ENCODE measurements at regions not wholly inside any gene's neighbourhood (a gene's known extent, or its start where the extent isn't known, plus 50 kb on each side); places are given as distances from the start of the nearest gene placed in this dataset.

- TF ChIP-seq, protein P1, sequence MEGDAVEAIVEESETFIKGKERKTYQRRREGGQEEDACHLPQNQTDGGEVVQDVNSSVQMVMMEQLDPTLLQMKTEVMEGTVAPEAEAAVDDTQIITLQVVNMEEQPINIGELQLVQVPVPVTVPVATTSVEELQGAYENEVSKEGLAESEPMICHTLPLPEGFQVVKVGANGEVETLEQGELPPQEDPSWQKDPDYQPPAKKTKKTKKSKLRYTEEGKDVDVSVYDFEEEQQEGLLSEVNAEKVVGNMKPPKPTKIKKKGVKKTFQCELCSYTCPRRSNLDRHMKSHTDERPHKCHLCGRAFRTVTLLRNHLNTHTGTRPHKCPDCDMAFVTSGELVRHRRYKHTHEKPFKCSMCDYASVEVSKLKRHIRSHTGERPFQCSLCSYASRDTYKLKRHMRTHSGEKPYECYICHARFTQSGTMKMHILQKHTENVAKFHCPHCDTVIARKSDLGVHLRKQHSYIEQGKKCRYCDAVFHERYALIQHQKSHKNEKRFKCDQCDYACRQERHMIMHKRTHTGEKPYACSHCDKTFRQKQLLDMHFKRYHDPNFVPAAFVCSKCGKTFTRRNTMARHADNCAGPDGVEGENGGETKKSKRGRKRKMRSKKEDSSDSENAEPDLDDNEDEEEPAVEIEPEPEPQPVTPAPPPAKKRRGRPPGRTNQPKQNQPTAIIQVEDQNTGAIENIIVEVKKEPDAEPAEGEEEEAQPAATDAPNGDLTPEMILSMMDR (IDR thresholded peaks at IDR 0.05; ENCODE audit: unreplicated experiment), result no peak
- Mint-ChIP-seq H3K4me3 (ENCODE audit: low read depth) (no peak overlapping the region), H3K9me3 (ENCODE audit: low read depth) (peaks cover 2% of the 10 kb centered on the region), H3K4me1 (ENCODE audit: low read depth) (peaks cover 19% of the 10 kb centered on the region), H3K36me3 (ENCODE audit: insufficient read depth) (no peaks in the 10 kb centered on the region), H3K27ac (no peak overlapping the region), H3K27me3 (peaks cover 11% of the 10 kb centered on the region)
- no peak for DNase-seq (ENCODE audit: low spot score, unreplicated experiment)
These were observed 436.5 kb downstream of the HAPSTR1 start for GRCh38 chr16:9527976-9528375.

DNA sequence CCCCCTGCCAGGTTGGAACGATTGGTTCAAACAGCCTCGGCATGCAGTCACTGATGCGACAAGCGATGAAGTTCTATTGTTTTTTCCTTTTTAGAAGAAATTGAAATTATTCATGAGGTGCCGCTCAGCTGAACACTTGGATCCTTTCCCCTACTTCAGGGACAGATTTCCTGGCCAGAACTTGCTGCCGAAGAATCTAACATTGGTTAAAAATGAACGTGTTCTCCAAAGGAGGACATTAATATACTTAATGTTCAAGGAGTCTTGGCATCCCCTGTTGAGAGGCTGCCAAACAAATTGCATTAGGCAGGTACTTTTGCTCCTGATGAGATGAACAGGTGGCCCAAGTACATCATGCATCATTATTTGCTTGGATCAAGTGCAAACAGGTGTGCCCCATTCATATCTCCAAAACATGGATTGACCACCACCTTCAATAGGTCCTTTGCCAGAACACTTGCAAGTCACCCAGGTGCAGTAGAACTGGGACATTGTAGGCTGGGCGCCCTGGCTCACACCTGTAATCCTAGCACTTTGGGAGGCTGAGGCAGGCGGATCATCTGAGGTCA, 437.2 kb downstream of the HAPSTR1 start:
- peaks cover 16% of the 10 kb centered on the region for H3K4me1 Mint-ChIP-seq (ENCODE audit: low read depth)
- TF ChIP-seq, protein P1 (IDR thresholded peaks at IDR 0.05; ENCODE audit: unreplicated experiment), result no peak
- H3K4me3 Mint-ChIP-seq (ENCODE audit: low read depth), result no peak overlapping the region
- H3K36me3 Mint-ChIP-seq (ENCODE audit: insufficient read depth), result no peaks in the 10 kb centered on the region
- peaks cover 3% of the 10 kb centered on the region for H3K9me3 Mint-ChIP-seq (ENCODE audit: low read depth)
- no peak overlapping the region for H3K27ac Mint-ChIP-seq
- DNase-seq (ENCODE audit: low spot score, unreplicated experiment), result no peak
- H3K27me3 Mint-ChIP-seq, result peaks cover 11% of the 10 kb centered on the region

GRCh38 chr16:9533042-9533441, 441.6 kb downstream of the HAPSTR1 start:
- H3K27me3 Mint-ChIP-seq, result peaks cover 5% of the 10 kb centered on the region
- no peak overlapping the region for H3K27ac Mint-ChIP-seq
- no peak for DNase-seq (ENCODE audit: low spot score, unreplicated experiment)
- TF ChIP-seq, protein P1 (IDR thresholded peaks at IDR 0.05; ENCODE audit: unreplicated experiment), result no peak
- H3K4me1 Mint-ChIP-seq (ENCODE audit: low read depth), result peaks cover 3% of the 10 kb centered on the region
- no peaks in the 10 kb centered on the region for H3K36me3 Mint-ChIP-seq (ENCODE audit: insufficient read depth)
- H3K4me3 Mint-ChIP-seq (ENCODE audit: low read depth), result no peak overlapping the region
- H3K9me3 Mint-ChIP-seq (ENCODE audit: low read depth), result peaks cover 7% of the 10 kb centered on the region

- no peak for DNase-seq (ENCODE audit: low spot score, unreplicated experiment)
- TF ChIP-seq, protein P1 (IDR thresholded peaks at IDR 0.05; ENCODE audit: unreplicated experiment), result no peak
- Mint-ChIP-seq H3K36me3 (ENCODE audit: insufficient read depth) (no peaks in the 10 kb centered on the region), H3K9me3 (ENCODE audit: low read depth) (peaks cover 12% of the 10 kb centered on the region), H3K27me3 (peaks cover 2% of the 10 kb centered on the region), H3K4me3 (ENCODE audit: low read depth) (no peak overlapping the region), H3K4me1 (ENCODE audit: low read depth) (no peaks in the 10 kb centered on the region), H3K27ac (no peak overlapping the region)
These were observed 443.3 kb downstream of the HAPSTR1 start for GRCh38 chr16:9534759-9535158.

- no peak for DNase-seq (ENCODE audit: low spot score, unreplicated experiment)
- TF ChIP-seq, protein P1 (IDR thresholded peaks at IDR 0.05; ENCODE audit: unreplicated experiment), result no peak
- Mint-ChIP-seq H3K9me3 (ENCODE audit: low read depth) (peaks cover 12% of the 10 kb centered on the region), H3K4me3 (ENCODE audit: low read depth) (no peak overlapping the region), H3K27ac (no peak overlapping the region), H3K36me3 (ENCODE audit: insufficient read depth) (no peaks in the 10 kb centered on the region), H3K27me3 (peaks cover 2% of the 10 kb centered on the region), H3K4me1 (ENCODE audit: low read depth) (no peaks in the 10 kb centered on the region)
These were observed 445.5 kb downstream of the HAPSTR1 start for GRCh38 chr16:9536905-9537304.
